Peyer's patch (tissue), 4 donors: ENCODE measurements at regions not wholly inside any gene's neighbourhood (a gene's known extent, or its start where the extent isn't known, plus 50 kb on each side); places are given as distances from the start of the nearest gene placed in this dataset.

Source experiments
- DNase-seq, 3 donors: peaks; one replicate each; pipeline ENCODE4 v3.0.0-alpha.2; 2017 to 2019
- H3K27ac ChIP-seq, 4 donors: fragments of 200-600 bp; sonication (generic); one replicate each; pipeline ENCODE4 v1.5.1; 2016 to 2019
- H3K27me3 ChIP-seq, 2 donors: fragments of 200-600 bp; sonication (generic); one replicate each; pipeline ENCODE4 v1.5.1; 2019
- H3K36me3 ChIP-seq, 3 donors: fragments of 200-600 bp; sonication (generic); one replicate each; pipeline ENCODE4 v1.5.1; 2016 to 2019
- H3K4me1 ChIP-seq, 4 donors: fragments of 200-600 bp; sonication (generic); one replicate each; pipeline ENCODE4 v1.5.1; 2016 to 2019
- H3K4me3 ChIP-seq, 4 donors: fragments of 200-600 bp; sonication (generic); 1 replicate in 3 of 4; 2 replicates in 1 of 4; pipeline ENCODE4 v1.5.1; 2016 to 2019; ENCODE audit warnings: mild to moderate bottlenecking in 1 of 4
- H3K9me3 ChIP-seq, 4 donors: fragments of 200-600 bp; sonication (generic); one replicate each; pipeline ENCODE4 v1.5.1; 2016 to 2019; ENCODE audit warnings: mild to moderate bottlenecking in 1 of 4
- CTCF ChIP-seq, 6 experiments: fragments of 450-650 bp in 4 of 6; fragments of 200-600 bp in 2 of 6; sonication (generic) in 1 of 6; IDR thresholded peaks; one replicate each; pipeline ENCODE4 v1.5.1; 2017 to 2019; ENCODE audit warnings: antibody characterized with exemption in 6 of 6, mild to moderate bottlenecking in 3 of 6, moderate library complexity in 1 of 6
- POLR2A ChIP-seq, 2 donors: fragments of 450-650 bp; IDR thresholded peaks; one replicate each; pipeline ENCODE4 v1.5.1; 2017; ENCODE audit warnings: antibody characterized with exemption in 2 of 2, mild to moderate bottlenecking in 2 of 2, moderate library complexity in 2 of 2

DNA sequence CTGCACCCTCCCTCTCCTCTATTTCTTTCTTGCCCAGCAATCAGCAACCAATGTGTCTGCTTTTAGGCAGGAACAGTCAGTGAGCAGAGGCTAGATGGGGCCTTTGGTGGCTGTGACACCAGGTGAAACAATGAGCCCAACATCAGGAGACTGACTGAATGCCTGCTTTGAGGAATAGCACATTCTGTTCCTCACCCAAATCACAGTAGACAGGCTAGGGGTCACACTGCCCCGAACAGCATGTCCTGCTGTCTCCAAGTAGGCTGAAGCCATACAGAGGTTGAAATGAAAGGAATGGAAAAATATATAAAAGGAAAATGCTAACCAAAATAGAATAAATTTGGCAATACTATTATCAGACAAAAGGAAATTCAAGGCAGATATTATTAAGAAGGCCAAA, 122.5 kb upstream of the GDNF start:
- no peak for DNase-seq
- H3K36me3 ChIP-seq, result no peaks in the 10 kb centered on the region
- TF ChIP-seq POLR2A (IDR thresholded peaks at IDR 0.05) (no peak), CTCF (IDR thresholded peaks at IDR 0.05) (no peak)

DNA sequence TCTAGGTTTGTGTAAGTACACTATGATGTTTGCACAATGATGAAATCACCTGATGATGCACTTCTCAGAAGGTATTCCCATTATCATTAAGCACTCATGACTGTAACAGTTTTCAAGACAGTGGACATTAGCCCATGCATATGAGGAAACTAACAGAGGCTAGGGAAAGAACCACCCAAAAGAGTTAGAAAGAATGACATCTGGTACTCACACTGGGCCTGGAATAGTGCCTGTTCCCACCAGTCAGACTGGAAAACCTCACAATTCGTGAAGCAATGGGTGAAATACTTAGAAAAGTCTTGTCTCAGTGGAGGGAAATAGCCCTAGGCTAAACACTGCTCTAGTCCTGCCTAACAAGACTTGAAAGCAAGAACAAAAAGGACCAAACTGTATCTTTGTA, 117.4 kb upstream of the GDNF start:
- no peaks in the 10 kb centered on the region for H3K27me3 ChIP-seq

More for the DNA sequence above, 122.5 kb upstream of the GDNF start:
- Histone ChIP-seq H3K9me3 (peaks cover 0 to 13% (median 0%) of the 10 kb centered on the region in 4 donors), H3K4me3 (no peak overlapping the region), H3K4me1 (no peaks in the 10 kb centered on the region), H3K27me3 (no peaks in the 10 kb centered on the region), H3K27ac (no peak overlapping the region)

GRCh38 chr5:37955748-37956147, 115.9 kb upstream of the GDNF start:
- no peak overlapping the region for H3K4me3 ChIP-seq
- no peak for DNase-seq
- H3K36me3 ChIP-seq, result no peaks in the 10 kb centered on the region
- H3K27me3 ChIP-seq, result no peaks in the 10 kb centered on the region
- H3K4me1 ChIP-seq, result no peaks in the 10 kb centered on the region
- no peak overlapping the region for H3K27ac ChIP-seq
- TF ChIP-seq CTCF (IDR thresholded peaks at IDR 0.05) (no peak), POLR2A (IDR thresholded peaks at IDR 0.05) (no peak)
- peaks cover 0 to 13% (median 0%) of the 10 kb centered on the region in 4 donors for H3K9me3 ChIP-seq

More for the DNA sequence above, 117.4 kb upstream of the GDNF start:
- TF ChIP-seq POLR2A (IDR thresholded peaks at IDR 0.05), result no peak
- no peak for TF ChIP-seq CTCF (IDR thresholded peaks at IDR 0.05)
- no peaks in the 10 kb centered on the region for H3K4me1 ChIP-seq
- no peaks in the 10 kb centered on the region for H3K36me3 ChIP-seq
- H3K9me3 ChIP-seq, result peaks cover 0 to 13% (median 0%) of the 10 kb centered on the region in 4 donors
- H3K4me3 ChIP-seq, result no peak overlapping the region
- no peak for DNase-seq
- H3K27ac ChIP-seq, result no peak overlapping the region

DNA sequence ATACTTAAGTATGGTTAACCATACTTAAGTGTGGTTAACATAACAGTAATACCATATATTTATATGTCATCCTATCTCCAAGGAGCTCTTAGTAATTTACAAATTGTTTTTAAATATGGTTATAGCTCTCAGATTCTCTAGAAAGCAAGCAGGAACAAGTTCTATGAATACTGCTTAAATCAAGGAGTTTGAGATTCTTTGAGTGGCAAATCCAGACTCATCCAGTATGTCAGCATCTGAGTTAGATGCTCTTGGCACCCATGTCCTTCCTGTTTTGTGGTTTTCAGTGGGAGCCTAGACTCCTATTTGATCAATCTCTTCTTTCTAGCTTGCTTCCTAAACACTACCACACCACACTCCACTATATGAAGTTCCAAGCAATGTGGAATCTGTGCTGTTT, 114.7 kb upstream of the GDNF start:
- TF ChIP-seq POLR2A (IDR thresholded peaks at IDR 0.05) (no peak), CTCF (IDR thresholded peaks at IDR 0.05) (no peak)
- no peaks in the 10 kb centered on the region for H3K4me1 ChIP-seq
- H3K36me3 ChIP-seq, result no peaks in the 10 kb centered on the region
- H3K27ac ChIP-seq, result no peak overlapping the region
- H3K4me3 ChIP-seq, result no peak overlapping the region
- no peak for DNase-seq
- no peaks in the 10 kb centered on the region for H3K27me3 ChIP-seq
- H3K9me3 ChIP-seq, result peaks cover 0 to 13% (median 0%) of the 10 kb centered on the region in 4 donors

DNA sequence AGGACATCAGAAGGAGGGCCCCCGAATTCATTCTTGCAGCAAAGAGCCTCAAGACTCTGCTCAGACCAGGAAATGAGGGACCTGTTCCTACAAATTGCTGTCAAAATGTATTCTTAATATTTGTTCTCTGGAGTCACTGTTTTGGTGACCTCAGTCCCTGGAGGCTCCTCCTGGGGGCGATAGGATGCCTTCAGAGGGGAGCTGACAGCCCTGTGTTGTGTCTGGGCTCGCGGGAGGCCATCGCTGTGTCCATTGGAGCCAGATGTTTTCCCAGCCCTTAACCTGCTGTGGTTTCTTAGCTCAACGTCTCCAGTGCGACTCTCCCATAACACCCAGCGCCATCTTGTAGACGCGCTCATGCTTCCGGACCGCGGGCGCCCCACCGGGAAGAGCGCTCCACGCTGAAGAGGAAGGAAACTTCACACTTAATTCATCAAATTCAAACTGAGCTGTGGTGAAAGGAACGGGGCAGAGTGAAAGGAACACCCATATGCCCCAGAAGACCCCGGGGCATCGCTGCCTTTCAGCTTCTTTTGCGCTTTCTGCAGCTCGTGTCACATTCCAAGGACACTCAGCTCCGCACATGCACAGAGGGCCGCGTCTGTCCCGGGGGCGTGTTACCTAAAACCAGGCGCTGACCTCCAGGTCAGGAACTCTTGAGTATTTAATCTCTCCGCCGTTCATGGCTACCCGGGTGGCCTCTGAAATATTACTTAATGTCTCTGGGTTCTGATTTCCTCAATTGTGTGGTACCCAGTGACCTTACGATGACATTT, 112.3 kb upstream of the GDNF start:
- no peak overlapping the region for H3K4me3 ChIP-seq
- H3K36me3 ChIP-seq, result no peaks in the 10 kb centered on the region
- H3K27me3 ChIP-seq, result no peaks in the 10 kb centered on the region
- DNase-seq, result no peak
- no peak overlapping the region for H3K27ac ChIP-seq
- H3K9me3 ChIP-seq, result no peaks in the 10 kb centered on the region
- TF ChIP-seq POLR2A (IDR thresholded peaks at IDR 0.05) (no peak), CTCF (IDR thresholded peaks at IDR 0.05) (no peak)
- no peaks in the 10 kb centered on the region for H3K4me1 ChIP-seq
